DND-41 (cell line): ENCODE measurements at regions not wholly inside any gene's neighbourhood (a gene's known extent, or its start where the extent isn't known, plus 50 kb on each side); places are given as distances from the start of the nearest gene placed in this dataset.

ENCODE experiments used
- ATAC-seq: fragments of 200-7000 bp; cut with Tn5 transposase; 3 replicates; pipeline ENCODE4 v1.9.1; 2021; ENCODE audit warnings: low read depth; ENCODE audit not compliant: insufficient read depth
- DNase-seq: peaks from one replicate; pipeline ENCODE4 v3.0.0-alpha.2; 2020
- H2AFZ ChIP-seq: 2 replicates; pipeline ENCODE4 v1.6.0; 2012; ENCODE audit warnings: low read depth, low read length
- H3K27ac ChIP-seq: 2 replicates; pipeline ENCODE4 v1.5.1; 2012; ENCODE audit warnings: low read length, inconsistent platforms
- H3K27me3 ChIP-seq: fragments of 200-600 bp; sonication (generic); 2 replicates; pipeline ENCODE4 v1.6.0; 2012; ENCODE audit warnings: low read length, mild to moderate bottlenecking, inconsistent platforms; ENCODE audit not compliant: insufficient read depth, poor library complexity
- H3K36me3 ChIP-seq: 2 replicates; pipeline ENCODE4 v1.5.1; 2012; ENCODE audit warnings: low read length, inconsistent platforms; ENCODE audit not compliant: insufficient read depth
- H3K4me1 ChIP-seq: 2 replicates; pipeline ENCODE4 v1.5.1; 2012; ENCODE audit warnings: mild to moderate bottlenecking, low read length; ENCODE audit not compliant: insufficient read depth
- H3K4me2 ChIP-seq: 2 replicates; pipeline ENCODE4 v1.6.0; 2012; ENCODE audit warnings: mild to moderate bottlenecking, moderate library complexity, low read length, inconsistent platforms; ENCODE audit not compliant: insufficient read depth
- H3K4me3 ChIP-seq, 2 experiments: fragments of 200-600 bp in 1 of 2; shearing (Covaris generic) in 1 of 2; 2 replicates each; pipeline ENCODE4 v1.5.1; 2012 to 2016; ENCODE audit warnings: inconsistent platforms in 2 of 2, low read length in 2 of 2, mild to moderate bottlenecking in 2 of 2, low read depth in 1 of 2, moderate library complexity in 1 of 2
- H3K79me2 ChIP-seq: 2 replicates; pipeline ENCODE4 v1.6.0; 2012; ENCODE audit warnings: low read length, inconsistent platforms; ENCODE audit not compliant: insufficient read depth
- H3K9ac ChIP-seq: 2 replicates; pipeline ENCODE4 v1.6.0; 2012; ENCODE audit warnings: low read depth, mild to moderate bottlenecking, inconsistent platforms, low read length, moderate library complexity
- H3K9me3 ChIP-seq: 2 replicates; pipeline ENCODE4 v1.5.1; 2012; ENCODE audit warnings: low read length, moderate library complexity, mild to moderate bottlenecking, inconsistent platforms; ENCODE audit not compliant: insufficient read depth, severe bottlenecking
- H4K20me1 ChIP-seq: 2 replicates; pipeline ENCODE4 v1.6.0; 2012; ENCODE audit warnings: low read length; ENCODE audit not compliant: insufficient read depth
- CTCF ChIP-seq: IDR thresholded peaks from 2 replicates; pipeline ENCODE4 v1.5.1; 2012; ENCODE audit warnings: borderline replicate concordance, low read length, moderate library complexity, mild to moderate bottlenecking; ENCODE audit not compliant: poor library complexity, severe bottlenecking; ENCODE audit errors: extremely low read depth
- EZH2 ChIP-seq: IDR thresholded peaks from 3 replicates; pipeline ENCODE4 v1.6.1; 2012; ENCODE audit warnings: borderline replicate concordance, low read depth, mild to moderate bottlenecking, moderate library complexity, low read length, inconsistent platforms; ENCODE audit not compliant: severe bottlenecking

GRCh38 chr17:71727723-71728122, 393.1 kb upstream of the SOX9 start:
- DNase-seq (no peak), ATAC-seq (no peak)
- Histone ChIP-seq H3K36me3 (no peaks in the 10 kb centered on the region), H3K4me1 (no peaks in the 10 kb centered on the region), H3K27me3 (no peaks in the 10 kb centered on the region), H4K20me1 (no peaks in the 10 kb centered on the region), H3K4me3 (no peak overlapping the region), H3K9ac (no peak overlapping the region), H3K27ac (no peak overlapping the region), H3K79me2 (no peaks in the 10 kb centered on the region), H3K4me2 (no peak overlapping the region), H3K9me3 (no peaks in the 10 kb centered on the region), H2AFZ (no peak overlapping the region)
- TF ChIP-seq EZH2 (no peak), CTCF (no peak)

GRCh38 chr17:71730871-71731270, 389.9 kb upstream of the SOX9 start:
- H3K9me3 ChIP-seq, result no peaks in the 10 kb centered on the region
- H3K36me3 ChIP-seq, result no peaks in the 10 kb centered on the region
- DNase-seq, result no peak
- ATAC-seq, result no peak
- H3K4me3 ChIP-seq, result no peak overlapping the region
- H3K79me2 ChIP-seq, result no peaks in the 10 kb centered on the region
- no peak overlapping the region for H2AFZ ChIP-seq
- H3K4me1 ChIP-seq, result no peaks in the 10 kb centered on the region
- TF ChIP-seq CTCF, result no peak
- TF ChIP-seq EZH2, result no peak
- H3K27ac ChIP-seq, result no peak overlapping the region
- no peaks in the 10 kb centered on the region for H4K20me1 ChIP-seq
- no peak overlapping the region for H3K9ac ChIP-seq
- no peak overlapping the region for H3K4me2 ChIP-seq
- H3K27me3 ChIP-seq, result no peaks in the 10 kb centered on the region

- no peak for DNase-seq
- H3K4me2 ChIP-seq, result no peak overlapping the region
These were observed 384.9 kb upstream of the SOX9 start for GRCh38 chr17:71735893-71736292.

More at GRCh38 chr17:71735893-71736292, 384.9 kb upstream of the SOX9 start:
- Histone ChIP-seq H3K79me2 (no peaks in the 10 kb centered on the region), H3K9ac (no peak overlapping the region), H3K27ac (no peak overlapping the region), H2AFZ (no peak overlapping the region), H3K4me3 (no peak overlapping the region), H3K4me1 (no peaks in the 10 kb centered on the region), H3K36me3 (no peaks in the 10 kb centered on the region), H4K20me1 (no peaks in the 10 kb centered on the region), H3K9me3 (no peaks in the 10 kb centered on the region), H3K27me3 (no peaks in the 10 kb centered on the region)
- no peak for ATAC-seq
- TF ChIP-seq EZH2, result no peak
- TF ChIP-seq CTCF, result no peak
